Stromal cell of bone marrow (primary cell): ENCODE measurements at regions not wholly inside any gene's neighbourhood (a gene's known extent, or its start where the extent isn't known, plus 50 kb on each side); places are given as distances from the start of the nearest gene placed in this dataset.

Experiments
- DNase-seq: peaks from one replicate; pipeline ENCODE4 v3.0.0-alpha.2; 2012; ENCODE audit warnings: low read depth

DNA sequence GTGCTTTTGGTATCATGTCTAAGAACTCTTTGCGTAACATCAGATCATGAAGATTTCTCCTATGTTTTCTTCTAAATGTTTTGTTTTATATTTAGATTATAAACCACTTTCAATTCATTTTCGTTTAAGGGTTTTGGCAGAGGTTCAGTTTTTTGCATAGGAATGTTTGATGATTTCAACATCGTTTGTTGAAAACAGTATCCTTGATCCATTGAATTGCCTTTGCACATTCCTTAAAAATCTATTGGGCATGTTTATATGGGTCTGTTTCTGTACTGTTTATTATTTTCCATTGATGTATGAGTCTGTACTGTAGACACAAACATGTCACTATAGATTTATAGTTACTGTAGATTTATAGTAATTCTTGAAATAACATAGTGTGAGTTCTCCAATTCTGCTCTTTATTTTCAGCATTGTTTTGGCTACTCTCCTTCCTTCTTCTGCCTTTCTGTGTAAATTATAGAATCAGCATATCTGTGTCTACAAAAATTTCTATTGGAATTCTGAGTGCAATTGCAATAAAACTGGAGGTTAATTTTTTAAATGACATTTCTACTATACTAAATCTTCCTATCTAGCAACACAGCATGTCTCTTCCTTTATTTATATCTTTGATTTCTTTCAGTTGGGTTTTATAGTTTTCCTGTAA lies 374.0 kb downstream of the SV2B start:
- DNase-seq, result no peak

DNA sequence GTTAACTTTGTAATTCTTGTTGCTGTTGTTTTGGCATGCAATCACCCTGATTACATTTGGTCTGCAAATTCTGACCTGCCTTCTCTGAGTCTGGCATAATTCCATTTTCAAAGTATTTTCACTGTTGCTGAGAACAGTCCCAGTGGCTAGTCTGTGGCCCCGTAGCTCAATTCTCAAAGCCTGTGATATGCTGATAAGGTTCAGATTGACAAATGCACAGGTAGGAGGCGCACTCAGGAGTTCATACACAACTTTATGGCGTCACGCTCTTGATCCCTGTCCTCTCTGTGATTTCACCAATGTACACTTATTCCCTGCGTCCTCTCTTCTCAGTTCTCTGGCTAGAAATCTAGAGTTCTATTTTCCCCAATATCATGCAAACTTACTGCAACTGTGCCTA lies 376.6 kb upstream of the SLCO3A1 start:
- no peak for DNase-seq

- DNase-seq, result no peak
Measured at GRCh38 chr15:91478717-91479191, 374.8 kb upstream of the SLCO3A1 start.

GRCh38 chr15:91480426-91480825 lies 373.1 kb upstream of the SLCO3A1 start:
- DNase-seq, result no peak

GRCh38 chr15:91482799-91483198 lies 370.7 kb upstream of the SLCO3A1 start:
- no peak for DNase-seq

DNA sequence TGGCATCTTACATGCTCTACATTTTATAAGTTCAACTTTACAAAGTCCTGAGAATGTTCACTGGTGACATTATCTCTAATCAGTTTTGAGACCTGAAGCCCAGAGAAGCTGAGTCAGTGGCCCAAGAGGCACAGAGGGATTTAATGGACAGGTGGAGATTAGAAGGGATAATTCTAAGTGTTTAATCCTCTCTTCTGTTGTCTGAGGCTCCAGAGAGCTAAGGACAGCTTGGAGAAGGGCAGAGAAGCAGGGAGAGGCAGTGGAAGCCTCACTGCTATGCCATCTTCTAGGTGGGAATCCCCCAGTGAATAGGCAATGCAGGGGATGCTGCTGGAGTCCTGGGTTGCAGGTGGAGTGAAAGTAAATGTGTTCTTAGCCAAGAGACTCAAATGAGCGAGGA lies 369.4 kb upstream of the SLCO3A1 start:
- no peak for DNase-seq

DNA sequence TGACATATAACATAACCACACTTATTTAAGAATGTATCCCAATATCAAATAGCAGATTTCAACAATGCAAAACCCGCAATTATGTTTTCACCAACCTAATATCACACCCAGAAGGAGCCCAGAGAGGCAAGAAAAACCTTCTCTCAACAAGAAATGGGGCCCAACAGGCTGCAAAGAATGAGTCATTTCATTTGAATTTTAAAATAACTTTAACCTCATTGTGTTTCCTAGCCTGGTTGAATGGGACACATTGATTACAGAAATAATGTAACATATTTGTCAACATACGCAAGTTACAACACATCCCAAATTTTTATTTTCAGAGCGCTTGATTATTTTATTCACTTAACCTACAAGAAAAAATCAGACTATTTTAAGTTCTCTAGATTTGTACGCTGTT lies 365.1 kb upstream of the SLCO3A1 start:
- no peak for DNase-seq

GRCh38 chr15:91490211-91490610 lies 363.3 kb upstream of the SLCO3A1 start:
- DNase-seq, result no peak

GRCh38 chr15:91491101-91491950 lies 362.2 kb upstream of the SLCO3A1 start:
- DNase-seq, result no peak

- DNase-seq, result no peak
Measured at GRCh38 chr15:91496754-91497691, 356.5 kb upstream of the SLCO3A1 start.

- no peak for DNase-seq
Measured at GRCh38 chr15:91498046-91498748, 355.3 kb upstream of the SLCO3A1 start.

DNA sequence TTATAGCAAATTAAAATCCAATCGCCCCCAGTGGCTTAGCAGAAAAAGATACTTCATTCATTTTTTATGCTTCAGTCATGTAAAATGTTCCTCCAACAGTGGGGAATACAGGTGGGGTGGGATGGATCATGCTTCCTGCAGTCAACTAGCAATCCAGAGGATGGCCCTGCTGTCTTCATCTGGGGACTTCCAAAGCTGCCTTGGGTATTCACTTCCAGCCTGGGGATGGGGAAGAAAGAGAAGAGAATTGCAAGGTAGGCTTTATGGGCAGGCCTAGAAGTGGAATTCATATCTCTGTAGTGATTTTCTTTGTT lies 354.8 kb upstream of the SLCO3A1 start:
- DNase-seq, result no peak

GRCh38 chr15:91499774-91500383 lies 353.6 kb upstream of the SLCO3A1 start:
- no peak for DNase-seq

GRCh38 chr15:91508633-91509032 lies 344.9 kb upstream of the SLCO3A1 start:
- DNase-seq, result no peak

DNA sequence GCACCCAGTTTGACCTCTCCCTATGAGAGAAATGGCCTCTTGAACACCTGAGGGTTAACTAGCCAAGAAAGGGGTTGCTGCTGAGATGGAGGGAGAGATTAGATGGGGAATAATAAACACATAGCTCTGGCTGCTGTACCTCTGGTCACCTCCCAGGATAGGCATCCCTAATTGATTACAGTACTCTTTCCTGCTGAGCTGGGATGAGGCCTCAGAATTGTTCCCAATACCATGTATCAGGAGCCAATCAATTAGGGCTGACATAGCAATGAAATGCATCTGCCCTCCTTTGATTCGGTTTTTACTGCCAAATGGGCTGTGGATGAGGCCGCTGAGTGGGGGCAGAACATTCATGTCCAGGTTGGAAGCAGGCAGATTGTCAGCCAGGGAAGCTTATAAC lies 339.4 kb upstream of the SLCO3A1 start:
- no peak for DNase-seq

DNA sequence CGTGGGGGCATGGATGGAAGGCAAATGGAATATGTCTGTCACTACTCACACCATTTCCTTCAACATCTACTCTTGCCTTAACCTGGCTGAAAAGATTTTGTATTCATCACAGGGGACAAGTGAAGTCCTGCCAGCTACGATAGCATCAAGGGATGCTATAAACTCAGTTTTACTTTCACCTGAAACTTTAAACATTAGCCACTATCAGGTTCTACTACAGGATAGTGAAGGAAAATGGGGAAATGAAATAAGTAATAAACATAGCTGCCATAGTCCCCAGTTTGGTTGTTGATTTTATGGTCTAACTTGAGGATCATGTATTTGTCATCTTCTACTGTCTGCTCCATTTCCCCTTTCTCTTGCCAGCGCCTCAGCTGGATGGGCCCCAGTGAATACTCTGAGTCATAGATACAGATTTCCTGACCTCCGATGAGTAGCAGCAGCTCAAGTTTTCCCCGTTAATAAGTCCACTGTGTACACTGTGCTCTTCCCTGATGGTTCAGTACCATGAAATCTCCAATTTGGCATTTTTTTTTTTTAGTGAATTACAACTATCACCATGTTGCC lies 338.2 kb upstream of the SLCO3A1 start:
- peak; percentile 92 for DNase-seq

- no peak for DNase-seq
Measured at GRCh38 chr15:91516866-91517265, 336.6 kb upstream of the SLCO3A1 start.

DNA sequence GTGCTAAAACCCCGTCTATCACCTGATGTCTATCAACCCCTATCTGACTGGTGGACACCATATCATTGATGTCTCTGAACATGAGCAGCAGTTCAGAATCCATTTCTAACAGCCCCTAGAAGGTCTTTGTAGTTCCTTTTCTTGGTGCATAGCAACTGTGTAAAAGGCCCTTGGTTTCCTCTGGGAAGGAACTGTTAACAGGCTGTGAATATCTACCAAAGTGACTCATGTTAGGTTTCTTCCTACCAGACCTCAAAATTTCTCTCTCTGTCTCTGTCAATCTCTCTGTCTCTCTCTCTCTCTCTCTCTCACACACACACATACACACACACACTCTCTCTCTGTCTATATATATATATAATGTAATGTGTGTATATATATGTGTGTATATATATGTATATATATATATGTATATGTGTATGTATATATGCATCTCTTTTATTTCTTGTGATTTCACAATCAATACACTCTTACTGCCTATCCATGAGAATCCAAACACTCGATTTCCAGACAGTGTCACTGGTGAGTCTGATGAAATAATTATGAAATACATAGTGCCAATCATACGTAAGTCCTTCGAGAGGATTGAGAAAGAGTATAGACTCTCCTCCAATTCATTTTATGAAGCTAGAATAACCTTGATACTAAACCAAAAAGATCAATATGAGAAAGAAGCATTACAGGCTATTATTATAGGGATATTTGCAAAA lies 335.9 kb upstream of the SLCO3A1 start:
- no peak for DNase-seq

GRCh38 chr15:91520850-91521249 lies 332.7 kb upstream of the SLCO3A1 start:
- DNase-seq, result no peak

GRCh38 chr15:91521548-91521947 lies 332.0 kb upstream of the SLCO3A1 start:
- DNase-seq, result no peak
